ENCODE measurements at regions not wholly inside any gene's neighbourhood (a gene's known extent, or its start where the extent isn't known, plus 50 kb on each side); places are given as distances from the start of the nearest gene placed in this dataset.

DNA sequence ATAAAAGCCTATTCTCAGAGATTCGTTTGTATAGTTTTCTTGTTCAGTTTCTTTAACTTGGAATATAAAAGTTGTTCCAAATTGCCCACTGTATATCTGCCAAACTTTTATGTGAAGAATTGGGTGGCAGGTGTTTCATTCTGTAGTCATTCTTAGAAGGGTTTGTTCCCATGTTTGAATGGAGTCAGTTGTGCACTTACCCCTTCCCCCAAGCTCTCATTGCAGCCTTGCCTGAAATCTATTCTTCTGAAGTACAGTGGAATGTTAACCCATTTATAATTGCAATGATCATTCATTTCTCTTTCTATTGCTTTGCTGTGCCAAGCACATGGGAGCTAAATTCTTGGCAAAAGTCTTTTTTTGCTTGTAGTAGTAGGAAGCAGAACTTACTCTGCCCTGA, 375.3 kb upstream of the C1orf87 start:
- no peaks in the 10 kb centered on the region for H3K4me1 ChIP-seq (ENCODE audit: control insufficient read depth, low read length)
- H3K4me3 ChIP-seq (ENCODE audit: low read length) = no peak overlapping the region
- H3K27ac ChIP-seq (ENCODE audit: low read depth, low read length) = no peak overlapping the region
- H3K9me2 ChIP-seq (replicated peaks; ENCODE audit: control insufficient read depth, low read length) = no peaks in the 10 kb centered on the region
- no peaks in the 10 kb centered on the region for H3K9me3 ChIP-seq (ENCODE audit: control insufficient read depth, insufficient read depth, low read length)
- H3F3A ChIP-seq (ENCODE audit: control insufficient read depth, insufficient read depth) = no peaks in the 10 kb centered on the region
- no peaks in the 10 kb centered on the region for H3K27me3 ChIP-seq (ENCODE audit: control insufficient read depth, low read length)
- H3K79me2 ChIP-seq (ENCODE audit: control insufficient read depth, low read length) = no peaks in the 10 kb centered on the region
- no peaks in the 10 kb centered on the region for H4K20me1 ChIP-seq (ENCODE audit: control insufficient read depth, insufficient read depth, low read depth, low read length)
- no peak overlapping the region for H3K4me2 ChIP-seq (ENCODE audit: low read length)
- TF ChIP-seq, protein P1, sequence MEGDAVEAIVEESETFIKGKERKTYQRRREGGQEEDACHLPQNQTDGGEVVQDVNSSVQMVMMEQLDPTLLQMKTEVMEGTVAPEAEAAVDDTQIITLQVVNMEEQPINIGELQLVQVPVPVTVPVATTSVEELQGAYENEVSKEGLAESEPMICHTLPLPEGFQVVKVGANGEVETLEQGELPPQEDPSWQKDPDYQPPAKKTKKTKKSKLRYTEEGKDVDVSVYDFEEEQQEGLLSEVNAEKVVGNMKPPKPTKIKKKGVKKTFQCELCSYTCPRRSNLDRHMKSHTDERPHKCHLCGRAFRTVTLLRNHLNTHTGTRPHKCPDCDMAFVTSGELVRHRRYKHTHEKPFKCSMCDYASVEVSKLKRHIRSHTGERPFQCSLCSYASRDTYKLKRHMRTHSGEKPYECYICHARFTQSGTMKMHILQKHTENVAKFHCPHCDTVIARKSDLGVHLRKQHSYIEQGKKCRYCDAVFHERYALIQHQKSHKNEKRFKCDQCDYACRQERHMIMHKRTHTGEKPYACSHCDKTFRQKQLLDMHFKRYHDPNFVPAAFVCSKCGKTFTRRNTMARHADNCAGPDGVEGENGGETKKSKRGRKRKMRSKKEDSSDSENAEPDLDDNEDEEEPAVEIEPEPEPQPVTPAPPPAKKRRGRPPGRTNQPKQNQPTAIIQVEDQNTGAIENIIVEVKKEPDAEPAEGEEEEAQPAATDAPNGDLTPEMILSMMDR (IDR thresholded peaks at IDR 0.05; ENCODE audit: low read depth, low read length, poor library complexity, severe bottlenecking) = no peak
- TF ChIP-seq EZH2phosphoT487 (IDR thresholded peaks at IDR 0.05; ENCODE audit: borderline replicate concordance, low read length) = no peak
- no peaks in the 10 kb centered on the region for H3K36me3 ChIP-seq (ENCODE audit: control insufficient read depth, low read length)

DNA sequence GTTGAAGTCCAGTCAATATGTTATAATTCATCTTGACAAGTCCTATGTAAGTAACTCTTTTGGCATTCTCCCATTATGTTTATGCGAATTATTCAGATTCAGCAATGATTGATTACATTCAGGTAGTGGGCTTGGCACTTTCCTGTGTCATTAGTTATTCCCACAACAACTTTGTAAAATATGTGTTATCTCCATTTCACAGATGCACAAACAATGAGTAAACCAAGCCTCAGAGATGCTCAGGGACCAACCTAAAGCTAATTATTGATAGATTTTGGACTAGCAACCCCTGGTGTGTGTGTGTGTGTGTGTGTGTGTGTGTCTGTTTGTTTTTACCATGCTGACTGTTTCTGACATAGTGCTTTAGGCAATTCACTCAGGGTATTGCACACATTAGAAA, 371.1 kb upstream of the C1orf87 start:
- Histone ChIP-seq H3F3A (ENCODE audit: control insufficient read depth, insufficient read depth) (no peaks in the 10 kb centered on the region), H3K4me1 (ENCODE audit: control insufficient read depth, low read length) (no peaks in the 10 kb centered on the region), H3K9me3 (ENCODE audit: control insufficient read depth, insufficient read depth, low read length) (no peaks in the 10 kb centered on the region), H4K20me1 (ENCODE audit: control insufficient read depth, insufficient read depth, low read depth, low read length) (no peaks in the 10 kb centered on the region), H3K9me2 (replicated peaks; ENCODE audit: control insufficient read depth, low read length) (no peaks in the 10 kb centered on the region), H3K27ac (ENCODE audit: low read depth, low read length) (no peak overlapping the region), H3K79me2 (ENCODE audit: control insufficient read depth, low read length) (no peaks in the 10 kb centered on the region), H3K4me2 (ENCODE audit: low read length) (no peak overlapping the region), H3K27me3 (ENCODE audit: control insufficient read depth, low read length) (no peaks in the 10 kb centered on the region), H3K36me3 (ENCODE audit: control insufficient read depth, low read length) (no peaks in the 10 kb centered on the region), H3K4me3 (ENCODE audit: low read length) (no peak overlapping the region)
- TF ChIP-seq EZH2phosphoT487 (IDR thresholded peaks at IDR 0.05; ENCODE audit: borderline replicate concordance, low read length) = no peak
- TF ChIP-seq, protein P1 (IDR thresholded peaks at IDR 0.05; ENCODE audit: low read depth, low read length, poor library complexity, severe bottlenecking) = no peak

DNA sequence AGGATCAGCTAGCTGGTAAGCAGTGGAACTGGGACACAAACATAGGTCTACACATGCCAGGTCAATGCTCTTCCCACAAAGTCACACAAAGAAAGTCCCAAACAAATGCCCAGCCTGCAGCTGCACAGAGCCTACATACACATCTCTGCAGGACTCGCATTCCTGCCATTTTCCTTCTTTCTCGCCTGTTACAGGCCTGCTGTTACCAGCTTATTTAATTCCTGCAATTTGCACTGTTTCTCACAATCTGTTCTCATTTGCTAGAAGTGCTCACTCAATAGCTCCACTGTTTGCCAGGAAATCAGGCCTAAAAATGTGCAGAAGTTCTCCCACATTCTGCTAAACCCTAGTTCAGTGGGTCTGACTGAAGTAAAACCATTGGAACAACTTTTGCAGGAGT, 362.6 kb upstream of the C1orf87 start:
- H3K4me1 ChIP-seq (ENCODE audit: control insufficient read depth, low read length) = no peaks in the 10 kb centered on the region
- no peaks in the 10 kb centered on the region for H4K20me1 ChIP-seq (ENCODE audit: control insufficient read depth, insufficient read depth, low read depth, low read length)
- no peaks in the 10 kb centered on the region for H3K9me2 ChIP-seq (replicated peaks; ENCODE audit: control insufficient read depth, low read length)
- no peak overlapping the region for H3K27ac ChIP-seq (ENCODE audit: low read depth, low read length)
- H3F3A ChIP-seq (ENCODE audit: control insufficient read depth, insufficient read depth) = no peaks in the 10 kb centered on the region
- H3K79me2 ChIP-seq (ENCODE audit: control insufficient read depth, low read length) = no peaks in the 10 kb centered on the region
- no peak overlapping the region for H3K4me3 ChIP-seq (ENCODE audit: low read length)
- TF ChIP-seq EZH2phosphoT487 (IDR thresholded peaks at IDR 0.05; ENCODE audit: borderline replicate concordance, low read length) = no peak
- TF ChIP-seq, protein P1 (IDR thresholded peaks at IDR 0.05; ENCODE audit: low read depth, low read length, poor library complexity, severe bottlenecking) = no peak
- no peaks in the 10 kb centered on the region for H3K36me3 ChIP-seq (ENCODE audit: control insufficient read depth, low read length)
- no peaks in the 10 kb centered on the region for H3K27me3 ChIP-seq (ENCODE audit: control insufficient read depth, low read length)
- no peak overlapping the region for H3K4me2 ChIP-seq (ENCODE audit: low read length)
- H3K9me3 ChIP-seq (ENCODE audit: control insufficient read depth, insufficient read depth, low read length) = no peaks in the 10 kb centered on the region; the same call in 1 of the 2 replicates

DNA sequence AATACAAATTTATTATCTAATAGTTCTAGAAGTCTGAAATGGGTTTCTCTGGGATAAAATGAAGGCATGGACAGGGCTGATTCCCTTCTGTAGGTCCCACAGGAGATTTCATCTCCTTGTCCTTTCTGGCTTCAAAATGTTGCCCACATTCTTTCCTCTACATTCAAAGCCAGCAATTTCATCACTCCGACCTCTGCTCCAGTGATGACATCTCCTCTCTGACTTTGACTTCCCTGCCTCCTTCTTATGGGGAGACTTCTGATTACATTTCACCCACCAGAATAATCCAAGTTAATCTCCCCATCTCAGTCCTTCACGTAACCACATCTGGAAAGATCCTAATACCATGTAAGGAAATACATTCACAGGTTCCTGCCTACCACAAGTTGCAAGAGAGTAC, 358.0 kb upstream of the C1orf87 start:
- H3K4me2 ChIP-seq (ENCODE audit: low read length) = no peak overlapping the region
- no peaks in the 10 kb centered on the region for H3K79me2 ChIP-seq (ENCODE audit: control insufficient read depth, low read length)
- no peaks in the 10 kb centered on the region for H4K20me1 ChIP-seq (ENCODE audit: control insufficient read depth, insufficient read depth, low read depth, low read length)
- no peaks in the 10 kb centered on the region for H3K9me2 ChIP-seq (replicated peaks; ENCODE audit: control insufficient read depth, low read length)
- no peak overlapping the region for H3K27ac ChIP-seq (ENCODE audit: low read depth, low read length)
- TF ChIP-seq, protein P1 (IDR thresholded peaks at IDR 0.05; ENCODE audit: low read depth, low read length, poor library complexity, severe bottlenecking) = no peak
- TF ChIP-seq EZH2phosphoT487 (IDR thresholded peaks at IDR 0.05; ENCODE audit: borderline replicate concordance, low read length) = no peak
- H3K4me3 ChIP-seq (ENCODE audit: low read length) = no peak overlapping the region
- H3K27me3 ChIP-seq (ENCODE audit: control insufficient read depth, low read length) = no peaks in the 10 kb centered on the region
- H3F3A ChIP-seq (ENCODE audit: control insufficient read depth, insufficient read depth) = no peaks in the 10 kb centered on the region
- no peaks in the 10 kb centered on the region for H3K4me1 ChIP-seq (ENCODE audit: control insufficient read depth, low read length)
- no peaks in the 10 kb centered on the region for H3K36me3 ChIP-seq (ENCODE audit: control insufficient read depth, low read length)
- H3K9me3 ChIP-seq (ENCODE audit: control insufficient read depth, insufficient read depth, low read length) = no peaks in the 10 kb centered on the region; the same call in 1 of the 2 replicates

All from DOHH2 (cell line).